ENCODE measurements at regions not wholly inside any gene's neighbourhood (a gene's known extent, or its start where the extent isn't known, plus 50 kb on each side); places are given as distances from the start of the nearest gene placed in this dataset.

DNA sequence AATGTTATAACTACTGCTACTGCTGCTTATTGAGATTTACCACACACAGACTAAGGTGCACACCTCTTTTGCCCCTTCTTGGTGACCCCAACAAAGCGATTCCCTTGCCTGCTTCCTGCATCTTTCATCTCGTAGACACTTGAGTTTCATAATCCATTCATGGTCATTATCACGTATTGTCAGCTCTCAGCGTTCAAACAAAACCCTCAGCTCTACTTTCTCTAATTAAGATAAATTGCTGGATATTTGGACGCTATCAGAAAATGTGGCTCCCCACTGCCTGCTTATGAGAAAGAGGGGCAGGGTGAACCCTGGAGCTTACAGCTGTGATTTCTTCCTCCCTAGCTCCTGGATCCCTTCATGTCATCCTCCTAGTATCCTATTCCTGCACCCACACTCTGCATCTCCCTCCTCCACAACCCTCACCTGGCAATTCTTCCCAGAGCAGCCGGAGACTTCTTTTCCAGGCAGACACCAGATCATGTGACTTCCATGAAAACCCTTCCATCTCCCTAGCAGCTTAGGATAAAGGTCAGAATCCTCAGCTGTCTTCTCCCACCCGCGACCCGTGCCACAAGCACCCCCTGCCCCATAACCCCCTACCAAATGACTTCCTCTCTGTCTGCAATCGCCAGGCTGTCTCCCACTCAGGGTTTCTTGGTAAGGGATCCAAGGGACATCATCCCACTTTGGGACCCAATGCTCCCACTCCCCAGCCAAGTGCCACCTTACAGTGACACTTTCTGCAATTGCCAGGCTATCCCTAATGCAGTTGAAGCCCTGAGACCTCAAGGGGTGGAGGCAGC, 146.5 kb downstream of the NSG2 start:
- DNase-seq, result no peak

DNA sequence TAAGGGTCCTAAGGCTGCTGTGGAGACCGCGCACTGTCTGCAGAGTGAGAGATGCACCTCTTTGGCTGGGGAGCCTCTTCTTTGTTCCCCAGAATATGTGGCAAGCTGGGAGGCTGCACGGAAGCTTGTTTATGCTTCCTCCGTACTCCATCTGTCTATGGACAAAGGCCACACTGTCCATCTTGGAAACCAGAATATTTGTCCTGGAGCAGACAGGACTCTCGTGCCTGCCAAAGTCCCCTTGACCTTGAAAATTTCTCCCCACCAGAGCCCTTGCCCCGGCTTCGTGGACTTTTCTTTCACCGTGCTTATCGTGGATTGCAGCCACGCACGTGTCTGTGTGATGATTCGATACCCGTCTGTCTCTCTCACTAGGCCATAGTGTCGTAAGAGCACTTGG, 147.4 kb downstream of the NSG2 start:
- DNase-seq, result no peak

DNA sequence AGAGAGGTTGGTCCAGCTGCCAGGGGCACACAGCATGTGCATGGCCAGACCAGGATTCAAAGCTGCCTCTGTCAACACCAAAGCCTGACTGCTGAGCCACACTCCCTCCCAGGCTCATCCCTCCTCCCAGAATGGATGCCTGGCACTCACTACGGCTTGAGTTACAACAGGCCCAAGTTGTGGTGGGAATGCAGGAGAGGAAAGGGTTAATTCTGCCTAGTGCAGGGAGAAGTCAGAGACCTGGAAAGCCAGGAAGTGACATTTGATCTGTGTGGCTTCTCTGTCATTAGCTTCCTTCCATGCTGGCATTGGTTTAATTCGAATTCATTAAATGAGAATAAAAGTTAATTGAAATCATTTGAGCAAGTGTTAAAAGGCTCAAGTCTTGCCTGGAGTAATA, 150.0 kb downstream of the NSG2 start:
- DNase-seq, result no peak

DNA sequence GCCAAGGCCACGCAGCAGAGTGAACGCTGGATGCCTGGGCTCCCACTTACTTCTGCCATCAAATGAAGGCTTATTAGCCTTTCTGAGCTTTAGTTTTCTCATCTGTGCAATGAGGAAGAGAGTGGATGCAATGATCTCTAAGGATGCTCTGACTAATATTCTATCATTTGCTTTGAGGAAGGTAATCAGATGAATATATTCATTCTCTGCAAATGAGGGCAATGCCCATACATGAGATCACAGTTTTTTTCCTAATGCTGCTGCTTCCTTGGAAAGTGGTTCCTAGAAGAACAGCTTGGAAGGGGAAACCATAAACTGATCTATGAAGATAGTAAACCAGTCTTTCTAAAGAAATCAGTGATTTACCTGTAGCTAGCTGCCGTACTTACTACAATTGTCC, 152.4 kb downstream of the NSG2 start:
- no peak for DNase-seq

DNA sequence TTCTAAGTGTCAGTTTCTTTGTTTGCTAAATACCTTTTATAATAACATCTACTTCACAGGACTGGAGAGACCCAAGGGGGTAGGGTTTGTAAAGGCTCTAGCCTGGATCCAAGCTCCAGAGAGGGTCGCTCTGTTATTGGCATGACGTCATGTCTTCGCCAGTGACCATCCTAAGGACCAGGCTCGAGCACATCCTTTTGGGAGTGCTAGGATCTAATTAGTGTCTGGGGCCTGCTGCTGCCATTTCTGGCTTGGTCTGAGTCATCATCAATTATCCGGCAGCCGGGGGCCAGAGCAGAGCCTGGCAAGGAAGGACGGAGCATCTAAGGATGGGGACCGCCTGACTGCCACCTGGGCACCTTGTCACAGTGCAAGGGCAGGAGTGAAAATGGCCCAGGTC, 153.0 kb downstream of the NSG2 start:
- no peak for DNase-seq

DNA sequence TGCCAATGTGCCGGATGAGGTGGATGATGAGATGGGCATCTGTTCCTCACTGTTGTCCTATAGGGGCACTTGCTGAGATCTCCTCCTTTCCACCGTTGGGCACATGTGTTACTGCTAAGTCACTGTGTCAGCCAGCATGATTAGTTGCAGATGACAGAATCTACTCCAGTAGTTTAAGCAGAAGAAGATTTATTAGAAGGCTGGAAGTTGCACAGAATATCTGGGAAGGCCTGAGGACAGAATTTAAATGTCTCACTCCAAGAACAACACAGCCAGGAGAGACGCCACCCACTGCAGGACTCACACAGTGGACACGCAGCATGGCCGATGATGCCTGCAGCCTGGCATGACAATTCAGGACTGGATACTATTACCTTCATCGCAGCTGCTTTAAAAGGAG, 157.5 kb downstream of the NSG2 start:
- no peak for DNase-seq

DNA sequence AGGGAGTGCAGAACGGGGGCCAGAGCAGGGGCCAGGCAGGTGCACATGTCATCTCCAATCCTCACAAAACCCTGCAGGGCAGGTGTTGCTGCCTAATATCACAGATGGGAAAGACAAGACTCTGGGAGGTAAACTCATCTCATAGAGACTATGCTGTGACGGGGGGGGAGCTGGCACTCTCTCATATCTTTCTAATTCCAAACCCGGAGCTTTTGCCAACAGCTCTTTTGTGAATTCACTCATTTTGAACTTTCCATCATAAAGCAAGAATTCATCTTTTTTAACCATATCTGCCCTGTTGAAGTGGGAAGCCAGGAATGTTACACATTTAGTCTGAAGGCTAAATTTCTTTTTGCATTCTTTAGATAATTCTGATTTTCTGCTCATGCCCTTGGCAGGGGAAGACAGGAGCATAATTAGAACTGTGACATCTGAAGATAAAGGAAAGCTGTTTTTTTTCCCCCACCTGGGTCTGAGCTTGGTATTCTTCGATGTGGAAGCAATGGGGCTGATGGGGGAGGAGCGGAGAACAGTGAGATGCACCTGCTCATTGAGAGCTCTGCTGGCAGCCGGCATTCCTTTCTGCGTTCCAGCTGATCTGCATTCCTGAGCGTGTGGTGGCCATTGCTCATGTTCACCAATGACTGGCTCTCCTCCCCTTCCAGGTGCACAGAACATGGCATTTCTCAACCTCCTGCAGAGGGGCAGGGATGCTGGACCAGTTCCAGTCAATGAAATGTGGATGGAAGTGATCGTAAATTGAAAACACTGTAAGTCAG, 159.2 kb downstream of the NSG2 start:
- no peak for DNase-seq

DNA sequence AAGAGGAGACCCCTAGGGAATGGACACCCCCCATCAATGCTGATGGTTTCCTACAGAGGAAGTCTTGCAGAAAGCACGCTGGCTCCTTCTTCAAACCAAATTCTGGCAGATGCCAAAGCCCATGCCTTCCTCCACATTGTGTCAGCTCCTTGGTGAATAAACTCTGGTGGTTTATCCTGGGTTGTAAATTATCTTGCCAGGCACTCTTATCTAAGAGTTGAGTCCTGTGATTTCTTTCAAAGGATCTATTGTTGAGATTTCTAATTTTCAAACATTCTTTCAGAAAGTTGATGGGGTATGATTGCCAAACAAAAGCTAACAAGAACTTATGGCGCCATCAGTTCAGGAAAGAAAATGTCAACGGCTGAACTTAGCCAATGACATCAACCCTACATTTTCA, 160.4 kb downstream of the NSG2 start:
- DNase-seq, result no peak

DNA sequence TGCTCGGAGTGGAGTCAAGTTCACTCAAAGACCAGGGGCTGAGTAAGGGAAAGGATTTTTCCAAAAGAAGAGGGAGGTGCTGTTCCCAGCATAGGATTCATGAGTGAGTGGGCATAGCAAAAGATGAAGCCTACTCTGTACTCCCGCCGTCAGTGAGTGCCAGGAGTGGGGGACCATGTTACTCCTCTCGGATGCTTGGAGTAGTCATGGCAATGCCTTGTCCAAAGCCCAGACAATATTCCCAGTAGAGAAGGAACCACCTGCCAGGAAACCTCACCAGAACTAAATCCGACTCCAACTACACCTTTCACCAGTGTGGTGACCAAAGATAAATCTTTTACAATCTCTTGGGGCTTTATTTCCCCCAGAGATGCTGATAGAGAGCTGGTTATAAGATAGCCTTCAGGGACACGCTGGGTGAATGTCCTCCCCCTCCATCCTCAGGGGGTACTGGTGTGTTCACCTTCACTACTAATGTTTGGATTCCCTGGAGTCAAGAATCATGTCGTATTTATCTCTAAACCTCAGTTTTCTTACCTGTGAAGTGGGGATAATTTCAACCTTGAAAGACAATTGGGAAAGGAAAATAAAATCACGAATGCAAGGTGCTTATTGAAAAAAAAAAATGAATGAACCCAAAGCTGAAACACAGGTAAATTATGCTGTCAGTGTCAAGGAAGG, 165.2 kb downstream of the NSG2 start:
- no peak for DNase-seq

DNA sequence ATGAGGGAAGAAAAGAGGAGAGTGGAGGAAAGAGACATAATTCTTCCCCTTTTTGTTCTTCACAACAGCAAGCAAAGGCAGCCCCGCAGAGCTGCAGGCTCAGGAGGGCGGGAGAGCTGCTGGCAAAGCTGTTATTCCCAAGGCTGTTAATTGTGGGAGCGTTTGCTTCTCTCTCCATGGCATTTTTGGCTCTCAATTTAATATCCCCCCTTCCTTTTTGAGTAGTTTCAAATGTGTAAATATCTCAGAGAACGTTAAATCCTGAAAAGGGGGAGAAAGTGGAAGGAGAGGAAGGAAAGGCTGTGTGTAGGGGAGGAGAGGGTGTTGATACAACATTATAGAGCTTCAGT, 165.7 kb downstream of the NSG2 start:
- DNase-seq, result no peak

DNA sequence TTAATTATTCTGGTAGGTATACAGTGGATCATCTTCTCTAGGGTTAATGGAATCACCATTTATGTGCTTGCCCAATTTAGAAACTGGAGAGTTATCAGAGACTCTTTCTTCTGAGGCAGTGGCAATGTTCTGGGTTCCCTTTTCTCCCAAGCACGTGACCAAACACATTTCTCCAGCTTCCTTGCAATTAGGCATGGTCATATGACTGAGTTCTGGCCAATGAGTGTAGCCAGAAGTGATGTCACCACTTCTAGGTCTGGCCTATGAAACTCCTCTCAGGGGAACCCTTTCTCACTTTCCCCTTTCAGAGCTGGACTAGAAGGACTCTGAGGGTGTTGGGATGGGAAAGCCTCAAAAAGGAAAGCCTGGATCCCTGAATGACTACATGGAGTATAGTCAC, 172.0 kb downstream of the NSG2 start:
- no peak for DNase-seq

DNA sequence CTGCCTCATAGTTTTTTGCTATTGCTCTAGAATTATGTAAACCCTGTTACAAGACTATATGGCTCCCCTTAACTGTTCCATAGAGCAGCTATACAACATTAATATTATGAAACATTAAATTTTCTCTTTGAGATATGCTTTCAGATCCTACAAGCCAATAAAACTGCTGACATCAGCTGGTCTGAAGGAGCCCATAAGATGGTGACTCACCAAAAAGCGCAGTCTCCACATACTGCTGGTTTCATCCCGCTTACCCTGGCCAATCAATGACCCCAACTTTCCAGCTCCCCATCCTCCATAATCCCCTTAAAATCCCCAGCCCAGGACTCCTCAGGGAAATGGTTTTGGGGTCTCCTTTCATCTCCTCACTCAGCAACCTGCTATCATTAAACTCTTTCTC, 172.7 kb downstream of the NSG2 start:
- DNase-seq, result no peak

DNA sequence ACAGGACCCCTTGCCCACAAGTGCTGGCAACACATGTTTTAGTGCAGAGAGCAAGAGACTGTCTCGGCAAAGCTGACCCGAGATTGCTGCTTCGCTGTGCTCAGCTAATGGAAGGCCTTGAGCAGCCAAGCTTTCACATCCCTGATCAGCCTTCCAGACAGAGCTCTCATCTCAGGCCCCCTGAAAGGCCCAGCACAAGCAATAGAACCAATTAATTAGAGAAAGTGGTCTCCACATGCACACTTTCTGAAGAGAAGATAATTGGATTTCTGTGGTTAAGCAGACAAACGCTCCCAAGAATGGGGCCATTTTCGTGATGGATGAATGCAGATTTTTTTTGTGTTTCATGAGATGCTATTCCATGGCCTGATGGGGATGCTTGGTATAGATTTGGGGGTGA, 174.9 kb downstream of the NSG2 start:
- no peak for DNase-seq

DNA sequence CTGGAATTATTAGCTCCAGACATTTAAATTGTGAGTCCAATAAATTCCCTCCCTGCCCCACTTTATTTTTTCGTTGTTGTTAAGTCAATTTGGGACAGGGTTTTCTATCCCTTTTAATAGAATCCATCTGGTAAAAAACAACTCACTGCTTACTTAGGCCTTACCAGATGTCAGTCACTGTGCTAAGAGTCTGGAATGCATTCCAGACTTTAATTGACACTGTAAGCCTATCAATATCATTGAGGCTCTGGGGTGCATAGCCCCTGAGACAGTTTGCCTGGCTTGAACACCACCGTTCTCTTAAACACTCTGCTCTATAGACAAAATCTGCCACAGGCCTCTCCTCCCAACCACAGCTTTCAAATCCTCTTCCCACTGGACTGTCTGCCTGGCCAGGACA, 175.9 kb downstream of the NSG2 start:
- no peak for DNase-seq

DNA sequence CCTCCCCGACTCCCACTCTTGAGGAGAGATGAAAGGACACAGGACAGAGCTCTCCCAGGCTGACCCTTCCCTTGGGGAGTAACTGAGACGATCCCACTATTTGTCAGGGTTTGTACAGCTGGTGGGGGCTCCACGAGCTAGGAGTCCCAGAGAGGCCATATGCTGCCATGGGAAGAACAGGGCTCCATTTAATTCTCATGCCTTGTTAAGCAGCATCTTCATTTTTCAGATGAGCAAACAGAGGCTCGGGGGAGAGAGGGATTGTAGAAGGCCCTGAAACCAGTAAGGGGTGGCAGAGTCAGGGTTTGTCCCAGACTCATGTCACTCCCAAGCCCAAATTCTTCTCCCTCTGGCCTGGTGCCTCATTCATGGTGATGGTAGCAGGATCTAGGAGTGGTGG, 176.4 kb downstream of the NSG2 start:
- no peak for DNase-seq

DNA sequence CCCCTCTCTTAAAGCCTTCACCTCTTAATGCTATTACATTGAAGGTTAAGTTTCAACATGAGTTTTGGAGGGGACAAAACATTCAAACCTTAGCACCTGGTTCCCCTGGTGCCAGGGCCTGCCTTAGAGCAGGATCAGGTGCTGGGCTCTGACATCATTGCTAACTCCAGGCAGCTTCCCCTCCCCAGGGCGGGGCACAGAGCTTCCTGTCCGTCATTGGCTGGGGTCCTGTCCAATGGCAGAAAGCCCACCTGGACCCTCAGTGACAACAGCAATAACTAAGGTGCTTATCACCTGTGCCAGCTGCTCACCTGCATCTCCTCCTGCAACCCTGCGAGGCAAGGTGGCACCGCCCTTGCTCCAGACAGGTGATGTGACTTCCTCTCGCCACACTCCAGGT, 177.4 kb downstream of the NSG2 start:
- no peak for DNase-seq

DNA sequence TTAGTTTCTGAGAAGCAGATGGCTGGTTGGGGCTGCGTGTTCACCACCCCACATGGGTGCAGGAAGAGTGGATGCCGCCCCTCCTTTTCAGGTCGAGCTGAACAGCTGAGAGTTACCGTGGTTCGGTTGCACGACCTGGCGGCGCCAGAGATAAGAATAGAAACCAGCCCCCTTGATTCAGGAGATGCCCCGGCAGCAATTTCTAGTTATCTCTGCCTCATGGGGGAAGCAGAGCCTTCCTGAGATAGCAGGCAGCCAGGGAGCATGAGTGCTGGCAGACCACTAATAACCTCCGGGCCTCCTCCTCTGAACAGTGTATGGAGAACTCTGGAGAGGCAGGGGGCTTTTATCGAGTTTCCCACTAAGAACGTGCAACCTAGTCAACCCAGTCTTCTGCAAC, 177.8 kb downstream of the NSG2 start:
- no peak for DNase-seq

DNA sequence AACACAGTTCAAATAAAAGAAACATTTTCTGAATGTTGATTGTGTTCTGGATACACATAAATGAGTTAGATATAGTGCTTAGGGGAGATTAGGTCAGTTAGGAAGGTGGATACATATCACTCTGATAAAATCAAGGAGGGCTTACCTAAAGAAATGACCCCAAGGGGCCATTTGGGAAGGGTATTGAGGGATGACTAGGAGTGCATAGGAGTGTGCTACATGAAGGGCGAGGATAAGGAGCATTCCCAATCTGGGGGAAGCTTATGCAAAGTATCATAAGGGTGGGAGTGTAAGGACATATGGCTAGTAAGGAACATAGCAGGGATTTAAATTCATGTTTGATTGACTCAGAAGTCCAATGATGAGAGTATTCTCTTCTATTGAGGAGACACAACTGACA, 183.6 kb downstream of the NSG2 start:
- no peak for DNase-seq

DNA sequence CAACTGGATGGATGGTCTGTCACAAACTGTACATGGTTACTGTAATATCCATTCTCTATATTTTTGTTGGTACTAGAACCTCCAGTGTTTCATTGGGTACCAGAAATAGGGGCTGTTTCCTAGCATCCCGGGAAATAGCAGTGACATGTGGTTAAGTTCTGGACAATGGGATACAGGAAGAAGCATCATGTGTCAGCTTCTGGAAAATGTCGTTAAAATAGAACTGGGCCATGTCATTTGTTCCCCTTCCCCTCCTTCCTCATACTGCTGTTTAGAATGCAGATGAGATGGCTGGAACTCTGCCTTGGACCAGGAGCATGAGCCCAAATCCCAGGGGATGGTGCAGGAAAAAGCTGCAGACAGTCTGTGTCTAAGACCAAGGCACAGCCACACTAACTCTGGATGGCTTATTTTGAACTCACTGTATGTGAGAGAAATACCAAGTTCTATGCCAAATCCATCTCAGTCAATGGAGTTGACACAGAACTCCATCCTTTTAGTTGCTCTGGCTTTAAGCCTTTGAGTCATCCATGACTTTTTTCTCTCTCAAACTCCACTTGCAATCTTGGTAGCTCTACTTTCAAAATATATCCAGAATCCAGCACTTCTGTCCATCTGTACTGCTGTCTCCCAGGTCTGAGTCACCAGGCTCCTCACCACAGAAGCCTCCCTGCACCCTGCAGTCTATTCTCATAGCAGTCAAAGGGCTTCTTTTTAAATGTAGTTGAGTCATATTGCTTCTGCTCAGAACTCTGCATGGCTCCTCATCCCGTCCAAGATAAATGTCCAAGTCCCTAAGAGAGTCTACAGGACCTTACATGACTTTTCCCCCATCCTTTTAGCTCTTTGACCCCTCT, 184.2 kb downstream of the NSG2 start:
- no peak for DNase-seq

DNA sequence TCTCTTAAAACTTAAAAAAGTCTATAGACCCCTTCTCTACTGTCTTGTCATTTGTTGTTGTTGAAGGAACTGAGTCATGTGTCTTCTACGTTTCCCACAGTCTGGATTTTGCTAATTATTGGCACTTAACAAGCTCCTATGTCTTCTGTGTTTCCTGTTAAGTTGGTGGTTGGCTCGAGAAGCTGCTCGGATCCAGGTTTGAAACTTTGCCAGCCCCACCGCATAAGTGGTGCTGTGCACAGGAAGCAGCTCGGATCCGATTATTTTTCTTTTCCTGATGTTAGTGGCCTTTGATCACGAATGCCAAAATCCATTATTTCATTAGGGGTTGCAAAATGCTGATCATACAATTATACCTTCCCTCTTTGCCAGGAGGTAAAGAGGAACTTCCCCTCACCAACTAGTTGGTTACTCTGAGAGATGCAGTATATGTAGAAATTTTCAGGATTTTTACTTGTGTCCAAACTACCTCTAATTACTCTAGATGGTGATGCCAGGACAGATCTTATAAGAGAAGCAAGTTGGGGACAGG, 186.5 kb downstream of the NSG2 start:
- DNase-seq, result no peak

DNA sequence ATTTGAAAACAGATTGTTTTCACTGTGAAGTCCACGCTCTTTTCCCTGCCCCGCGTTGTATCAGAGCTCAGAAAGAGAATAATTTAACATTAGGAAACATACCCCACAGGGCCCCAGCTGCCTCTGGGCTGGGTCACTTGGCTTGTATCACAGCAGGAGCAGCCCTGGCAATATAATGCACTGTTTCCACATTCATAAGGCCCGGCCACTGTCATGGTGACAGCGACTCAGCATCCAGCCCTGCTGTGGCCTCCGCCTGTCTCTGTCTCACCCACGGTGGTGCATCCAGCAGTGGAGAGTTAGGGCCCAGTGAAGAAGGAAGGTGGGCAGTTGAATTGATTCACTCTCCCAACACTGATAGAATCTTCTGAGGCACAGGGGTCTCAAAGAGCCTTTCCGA, 188.9 kb downstream of the NSG2 start:
- DNase-seq, result no peak

DNA sequence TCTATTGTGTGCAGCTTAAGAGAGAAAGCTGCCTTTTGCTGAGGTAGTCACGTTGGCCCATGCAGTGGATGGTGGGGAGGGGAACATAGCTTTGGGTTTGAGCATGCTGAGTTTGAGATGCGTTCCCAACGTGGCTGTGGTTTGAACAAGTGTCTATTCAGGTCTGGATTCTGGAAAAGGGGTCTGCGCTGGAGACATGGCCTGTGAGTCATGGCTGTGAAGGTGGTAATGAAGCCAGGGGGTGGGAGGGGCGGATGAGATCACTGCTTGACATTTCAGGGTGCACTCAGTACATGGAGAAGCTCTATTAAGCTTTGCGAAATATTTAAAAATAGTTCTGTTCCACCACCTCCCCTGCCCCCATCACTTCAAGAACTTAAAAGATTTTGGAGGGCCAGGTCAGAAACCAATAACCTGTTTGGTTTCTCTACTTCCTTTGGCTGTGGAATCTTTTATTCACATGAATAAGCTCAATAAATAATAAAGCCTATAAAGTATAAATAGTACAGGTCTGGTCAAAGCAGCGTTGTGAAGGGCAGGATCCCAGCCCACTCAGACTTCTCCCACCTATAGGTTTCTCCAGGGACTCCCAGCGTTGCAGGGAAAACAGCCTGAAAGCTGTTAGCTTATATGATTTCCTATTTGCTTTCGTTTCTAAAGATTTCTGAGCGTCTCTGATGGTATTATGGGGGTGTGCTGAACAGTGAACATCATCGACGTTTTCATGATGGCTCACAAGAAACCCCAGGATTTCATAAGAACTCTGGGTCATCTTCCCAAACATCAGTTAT, 189.9 kb downstream of the NSG2 start:
- DNase-seq, result no peak
